ENCODE measurements at regions not wholly inside any gene's neighbourhood (a gene's known extent, or its start where the extent isn't known, plus 50 kb on each side); places are given as distances from the start of the nearest gene placed in this dataset.

- intact Hi-C loops (cut with DNase I) = no loop called here
- H3K27me3 ChIP-seq (ENCODE audit: insufficient read depth in 3 of 3, low read length in 2 of 3) = no peaks in the 10 kb centered on the region
- no peak for ATAC-seq
Measured at GRCh38 chr21:28696844-28697410, 295.8 kb downstream of the LTN1 start.

DNA sequence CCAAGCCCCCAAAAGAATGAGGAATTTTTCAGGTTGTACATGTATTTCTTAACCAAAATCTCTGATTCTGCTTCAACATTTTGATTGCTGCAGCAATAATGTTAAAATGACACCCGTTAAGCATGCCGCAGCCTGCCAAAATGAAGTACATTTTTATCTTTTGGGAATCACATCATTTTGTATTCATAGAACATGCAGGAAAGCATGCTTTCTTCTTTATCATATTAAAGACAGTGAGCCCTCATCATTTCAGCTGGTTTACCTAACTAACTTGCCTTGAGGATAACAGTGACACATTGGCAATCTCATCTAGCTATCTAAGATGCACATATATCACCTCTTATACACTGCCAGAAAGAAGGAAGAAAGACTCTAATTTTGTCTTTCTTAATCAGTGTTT lies 299.2 kb downstream of the LTN1 start:
- no peak overlapping the region for H3K4me3 ChIP-seq
- intact Hi-C loops (cut with DNase I) = no loop called here

More at GRCh38 chr21:28696844-28697410, 295.8 kb downstream of the LTN1 start:
- WGBS, 3 donors = 65 to 90% (median 76%) methylated on average over 2 of the region's 2 CpGs
- Histone ChIP-seq H3K4me1 (peaks cover 15% of the 10 kb centered on the region), H3K36me3 (ENCODE audit: insufficient read depth in 1 of 2, low read depth in 1 of 2) (no peaks in the 10 kb centered on the region), H3K27ac (no peak overlapping the region), H3K9me3 (no peaks in the 10 kb centered on the region), H3K4me3 (no peak overlapping the region)
- TF ChIP-seq CTCF (IDR thresholded peaks at IDR 0.05) = no peak
- DNase-seq = no peak

DNA sequence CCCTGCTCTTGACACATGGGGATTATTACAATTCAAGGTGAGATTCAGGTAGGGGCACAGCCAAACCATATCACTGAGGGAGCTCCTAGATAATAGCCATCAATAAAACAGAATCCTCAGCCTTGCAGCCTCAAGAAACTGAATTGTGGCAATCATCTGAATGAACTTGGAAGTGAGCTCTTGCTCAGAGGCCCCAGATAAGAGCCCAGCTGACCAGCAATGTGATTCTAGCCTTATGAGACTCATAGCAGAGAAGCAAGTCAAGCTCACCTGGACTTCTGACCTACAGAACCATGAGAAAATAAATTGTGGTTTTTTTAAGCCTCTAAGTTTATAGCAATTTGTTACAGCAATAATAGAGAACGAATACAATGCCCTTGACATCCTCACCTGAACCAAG lies 302.5 kb downstream of the LTN1 start:
- H3K4me3 ChIP-seq = no peak overlapping the region
- TF ChIP-seq CTCF (IDR thresholded peaks at IDR 0.05) = no peak
- H3K9me3 ChIP-seq = no peaks in the 10 kb centered on the region
- H3K4me1 ChIP-seq = no peaks in the 10 kb centered on the region
- H3K27me3 ChIP-seq (ENCODE audit: insufficient read depth in 3 of 3, low read length in 2 of 3) = no peaks in the 10 kb centered on the region
- DNase-seq (no peak), ATAC-seq (no peak)
- H3K27ac ChIP-seq = no peak overlapping the region
- intact Hi-C loops (cut with DNase I) = no loop called here
- H3K36me3 ChIP-seq (ENCODE audit: insufficient read depth in 1 of 2, low read depth in 1 of 2) = no peaks in the 10 kb centered on the region
- WGBS, 3 donors = 79 to 94% (median 92%) methylated on average over 1 of the region's 1 CpG

More for the DNA sequence above, 299.2 kb downstream of the LTN1 start:
- 48 to 64% (median 62%) methylated on average over 2 of the region's 2 CpGs for WGBS, 3 donors
- TF ChIP-seq CTCF (IDR thresholded peaks at IDR 0.05) = no peak
- Histone ChIP-seq H3K36me3 (ENCODE audit: insufficient read depth in 1 of 2, low read depth in 1 of 2) (no peaks in the 10 kb centered on the region), H3K9me3 (no peaks in the 10 kb centered on the region), H3K4me1 (peaks cover 3% of the 10 kb centered on the region), H3K27ac (no peak overlapping the region), H3K27me3 (ENCODE audit: insufficient read depth in 3 of 3, low read length in 2 of 3) (no peaks in the 10 kb centered on the region)
- no peak for ATAC-seq
- no peak for DNase-seq

DNA sequence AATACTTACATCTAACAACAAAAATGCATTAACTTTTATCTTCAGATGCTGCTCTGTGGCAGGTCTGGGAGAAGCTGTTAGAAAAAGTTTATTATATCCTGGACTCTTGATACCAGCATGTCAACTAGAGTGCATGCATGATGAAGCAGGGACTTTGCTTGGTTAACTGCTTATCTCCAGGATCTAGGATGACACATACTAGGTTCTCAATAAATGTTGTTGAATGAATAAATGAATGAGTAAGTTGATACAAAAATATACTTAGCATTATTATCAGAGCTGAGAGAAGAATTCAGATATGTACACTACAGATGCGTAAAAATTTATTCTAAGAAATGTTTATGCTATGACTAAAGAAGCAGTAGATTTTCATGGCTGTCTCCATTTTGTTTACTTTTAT lies 304.3 kb downstream of the LTN1 start:
- DNase-seq (no peak), ATAC-seq (no peak)
- intact Hi-C loops (cut with DNase I) = no loop called here
- Histone ChIP-seq H3K4me1 (no peaks in the 10 kb centered on the region), H3K27ac (no peak overlapping the region), H3K4me3 (no peak overlapping the region), H3K9me3 (no peaks in the 10 kb centered on the region), H3K27me3 (ENCODE audit: insufficient read depth in 3 of 3, low read length in 2 of 3) (no peaks in the 10 kb centered on the region), H3K36me3 (ENCODE audit: insufficient read depth in 1 of 2, low read depth in 1 of 2) (no peaks in the 10 kb centered on the region)
- no peak for TF ChIP-seq CTCF (IDR thresholded peaks at IDR 0.05)
- WGBS, 3 donors = 95 to 100% (median 100%) methylated on average over 1 of the region's 1 CpG

DNA sequence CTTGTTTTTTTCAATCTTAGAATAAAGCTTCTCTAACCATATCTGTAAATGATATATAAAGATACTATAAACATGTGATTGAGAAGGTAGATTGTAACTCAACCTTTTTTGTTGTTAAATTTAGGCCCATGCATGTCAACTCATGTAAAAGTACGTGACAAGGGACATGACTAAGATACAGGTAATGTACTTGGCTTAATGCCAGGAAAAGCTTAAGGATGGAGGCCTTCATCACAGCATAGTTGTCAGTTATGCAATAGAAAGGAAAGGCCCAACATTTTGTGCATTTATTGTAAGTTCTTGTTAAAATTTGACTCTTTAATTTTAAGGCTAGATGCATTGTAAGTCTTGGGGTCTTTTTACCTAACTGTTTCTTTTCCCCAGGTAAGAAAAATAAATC lies 305.1 kb downstream of the LTN1 start:
- Histone ChIP-seq H3K9me3 (no peaks in the 10 kb centered on the region), H3K27me3 (ENCODE audit: insufficient read depth in 3 of 3, low read length in 2 of 3) (no peaks in the 10 kb centered on the region), H3K4me1 (no peaks in the 10 kb centered on the region), H3K4me3 (no peak overlapping the region), H3K36me3 (ENCODE audit: insufficient read depth in 1 of 2, low read depth in 1 of 2) (no peaks in the 10 kb centered on the region), H3K27ac (no peak overlapping the region)
- DNase-seq = no peak
- no peak for TF ChIP-seq CTCF (IDR thresholded peaks at IDR 0.05)
- intact Hi-C loops (cut with DNase I) = no loop called here
- ATAC-seq = no peak
- 51 to 72% (median 55%) methylated on average over 1 of the region's 1 CpG for WGBS, 3 donors

Data from psoas muscle (tissue), 7 donors.